OCI-LY3 (cell line): ENCODE measurements at regions not wholly inside any gene's neighbourhood (a gene's known extent, or its start where the extent isn't known, plus 50 kb on each side); places are given as distances from the start of the nearest gene placed in this dataset.

Experiments used
- H2AFZ ChIP-seq: fragments of 200-600, 300-600 bp; shearing (Covaris generic); 2 replicates; pipeline ENCODE4 v1.6.0; 2014; ENCODE audit warnings: antibody characterized with exemption, low read depth, low read length
- H3K27ac ChIP-seq: fragments of 200-600, 300-600 bp; sonication (generic); 2 replicates; pipeline ENCODE4 v1.5.1; 2014; ENCODE audit warnings: mild to moderate bottlenecking, low read length, moderate library complexity, mixed read lengths
- H3K27me3 ChIP-seq: fragments of 200-600, 300-600 bp; sonication (generic); 2 replicates; pipeline ENCODE4 v1.6.1; 2014; ENCODE audit warnings: low read depth, low read length, mixed read lengths
- H3K36me3 ChIP-seq: fragments of 200-600, 300-600 bp; sonication (generic); replicated peaks from 2 replicates; pipeline ENCODE3; 2014; ENCODE audit warnings: low read depth, low read length, mixed read lengths
- H3K4me1 ChIP-seq: fragments of 300-600, 200-600 bp; sonication (generic); 2 replicates; pipeline ENCODE4 v1.6.1; 2014; ENCODE audit warnings: low read length, mixed read lengths
- H3K4me2 ChIP-seq: fragments of 200-600, 300-600 bp; sonication (generic); 2 replicates; pipeline ENCODE4 v1.6.1; 2014; ENCODE audit warnings: low read length, mixed read lengths
- H3K4me3 ChIP-seq: fragments of 300-600, 200-600 bp; sonication (generic); 2 replicates; pipeline ENCODE4 v1.5.1; 2014; ENCODE audit warnings: antibody characterized with exemption, mild to moderate bottlenecking, low read length, moderate library complexity
- H3K79me2 ChIP-seq: fragments of 300-600, 200-600 bp; shearing (Covaris generic); 2 replicates; pipeline ENCODE4 v1.6.1; 2014; ENCODE audit warnings: mild to moderate bottlenecking, low read length, mixed read lengths
- H3K9ac ChIP-seq: fragments of 300-600, 200-600 bp; shearing (Covaris generic); 2 replicates; pipeline ENCODE4 v1.6.0; 2014; ENCODE audit warnings: mild to moderate bottlenecking, low read length, moderate library complexity
- H3K9me3 ChIP-seq: fragments of 200-600, 300-600 bp; shearing (Covaris generic); 2 replicates; pipeline ENCODE4 v1.6.1; 2014; ENCODE audit warnings: low read length, mixed read lengths; ENCODE audit not compliant: insufficient read depth
- H4K20me1 ChIP-seq: fragments of 200-600, 300-600 bp; sonication (generic); 2 replicates; pipeline ENCODE4 v1.6.1; 2016; ENCODE audit warnings: low read length, mixed read lengths; ENCODE audit not compliant: insufficient read depth
- CTCF ChIP-seq: fragments of 200-600, 300-600 bp; sonication (generic); IDR thresholded peaks from 2 replicates; pipeline ENCODE4 v1.5.1; 2014; ENCODE audit warnings: antibody characterized with exemption, low read length, low read depth
- EZH2phosphoT487 ChIP-seq: fragments of 200-600 bp; shearing (Covaris generic); IDR thresholded peaks from 2 replicates; pipeline ENCODE4 v1.6.1; 2018; ENCODE audit warnings: antibody characterized with exemption, mixed run types, low read depth

DNA sequence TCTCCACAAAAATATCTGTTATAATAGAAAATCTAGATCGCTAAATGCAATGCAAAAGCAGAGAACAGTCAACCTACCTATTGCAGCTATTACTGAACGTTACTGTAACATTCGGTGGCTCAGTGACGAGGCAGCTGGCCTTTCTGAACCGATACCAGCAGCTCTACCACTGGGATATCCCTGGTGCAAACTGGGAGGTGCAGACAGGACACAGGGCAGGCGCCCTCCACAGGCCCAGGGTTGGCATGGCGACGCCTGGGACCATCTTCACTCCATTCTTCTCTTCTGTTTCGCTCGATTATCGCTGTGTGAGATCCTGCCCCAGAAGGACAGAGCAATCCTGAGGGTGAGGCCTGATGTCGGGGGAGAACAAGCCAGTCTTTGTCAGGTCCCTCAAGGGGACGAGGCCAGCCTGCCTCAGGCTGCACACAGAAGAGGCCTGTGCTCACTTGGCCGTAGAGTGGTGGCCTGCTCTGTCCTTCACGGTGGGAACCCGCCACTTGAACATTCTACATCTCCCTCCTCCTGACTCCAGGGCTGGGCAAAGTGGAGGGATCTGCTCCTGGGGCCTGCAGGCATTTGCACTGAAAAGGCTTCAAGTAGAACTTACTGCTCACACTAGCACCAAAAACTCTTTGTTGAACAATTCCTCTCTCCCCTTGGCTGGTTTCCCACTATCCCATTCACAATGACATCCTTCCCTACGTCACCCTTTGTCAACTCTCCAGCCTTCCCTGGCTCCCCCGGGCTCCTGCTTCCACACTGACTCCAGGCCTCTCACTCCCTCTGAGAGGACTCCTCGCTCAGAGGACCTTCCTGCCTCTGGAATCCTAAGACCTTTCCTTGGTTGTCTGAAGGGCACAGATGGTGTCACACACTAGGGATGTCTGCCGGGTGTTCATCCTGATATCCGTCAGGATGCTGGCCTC lies 49.7 kb downstream of the CYRIA start:
- H3K4me2 ChIP-seq = no peak overlapping the region
- no peak overlapping the region for H3K4me3 ChIP-seq
- peak; percentile 11; the same call in 1 of the 2 replicates for TF ChIP-seq CTCF
- no peak for TF ChIP-seq EZH2phosphoT487
- H3K9me3 ChIP-seq = no peaks in the 10 kb centered on the region
- no peak overlapping the region for H3K27ac ChIP-seq
- peaks cover 11% of the 10 kb centered on the region for H3K4me1 ChIP-seq
- peaks cover 2% of the 10 kb centered on the region for H3K36me3 ChIP-seq
- H3K27me3 ChIP-seq = no peaks in the 10 kb centered on the region
- H3K79me2 ChIP-seq = no peaks in the 10 kb centered on the region
- H3K9ac ChIP-seq = no peak overlapping the region
- H4K20me1 ChIP-seq = no peaks in the 10 kb centered on the region
- H2AFZ ChIP-seq = no peak overlapping the region

DNA sequence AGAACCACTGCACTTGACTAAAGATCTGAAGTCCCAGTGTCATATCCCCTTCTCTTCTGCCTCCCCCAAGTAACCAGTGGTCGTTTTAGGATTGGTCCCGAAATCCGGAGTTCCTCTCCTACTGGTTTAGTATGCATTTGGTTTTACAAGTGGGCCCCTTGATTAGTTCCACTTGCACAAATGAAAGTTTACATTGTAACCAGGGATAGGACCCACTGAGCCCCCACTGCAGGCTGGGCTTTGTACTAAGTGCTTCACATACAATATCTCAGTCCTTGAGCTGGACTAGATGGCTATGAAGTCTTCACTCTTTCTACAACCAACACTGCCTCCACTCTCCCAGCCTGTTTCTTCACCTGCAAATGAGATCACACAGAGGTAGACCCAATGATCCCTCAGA lies 50.4 kb downstream of the CYRIA start:
- no peaks in the 10 kb centered on the region for H3K36me3 ChIP-seq
- no peaks in the 10 kb centered on the region for H3K27me3 ChIP-seq
- no peaks in the 10 kb centered on the region for H3K79me2 ChIP-seq
- H3K9ac ChIP-seq = no peak overlapping the region
- peaks cover 11% of the 10 kb centered on the region for H3K4me1 ChIP-seq
- H3K4me3 ChIP-seq = no peak overlapping the region
- TF ChIP-seq EZH2phosphoT487 = no peak
- TF ChIP-seq CTCF = no peak
- no peaks in the 10 kb centered on the region for H3K9me3 ChIP-seq
- H3K4me2 ChIP-seq = no peak overlapping the region
- no peak overlapping the region for H3K27ac ChIP-seq
- H2AFZ ChIP-seq = no peak overlapping the region
- H4K20me1 ChIP-seq = no peaks in the 10 kb centered on the region

- Histone ChIP-seq H3K27me3 (no peaks in the 10 kb centered on the region), H3K4me3 (no peak overlapping the region), H3K27ac (no peak overlapping the region), H3K36me3 (no peaks in the 10 kb centered on the region), H2AFZ (no peak overlapping the region), H3K4me1 (peaks cover 11% of the 10 kb centered on the region), H3K79me2 (no peaks in the 10 kb centered on the region), H3K9me3 (no peaks in the 10 kb centered on the region), H4K20me1 (no peaks in the 10 kb centered on the region), H3K4me2 (no peak overlapping the region), H3K9ac (no peak overlapping the region)
- no peak for TF ChIP-seq CTCF
- TF ChIP-seq EZH2phosphoT487 = no peak
Observed at GRCh38 chr2:16614314-16614860, 51.2 kb downstream of the CYRIA start.

DNA sequence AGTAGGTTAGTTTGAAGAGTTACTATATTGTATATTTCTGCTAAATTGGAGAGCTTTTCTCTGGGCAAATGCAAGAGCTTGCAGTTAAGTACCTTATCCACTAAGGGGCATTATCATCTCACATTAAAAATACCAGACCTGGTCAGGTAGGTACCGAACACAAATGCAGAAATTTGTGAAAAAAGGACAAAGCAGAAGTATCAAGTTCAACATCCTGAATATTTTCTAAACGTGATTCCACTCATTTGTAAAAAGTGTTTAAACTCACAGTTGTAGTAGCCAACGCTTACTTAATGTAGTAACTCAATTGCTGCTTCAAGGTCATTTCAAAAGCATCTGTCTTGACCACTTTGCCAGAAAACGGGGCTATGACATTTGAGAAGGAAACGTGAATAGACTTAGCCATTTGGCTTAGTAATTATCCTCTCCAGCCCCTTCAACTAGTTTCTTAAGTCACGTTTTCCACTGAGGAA lies 52.1 kb downstream of the CYRIA start:
- peaks cover 11% of the 10 kb centered on the region for H3K4me1 ChIP-seq
- H3K79me2 ChIP-seq = no peaks in the 10 kb centered on the region
- H3K36me3 ChIP-seq = no peaks in the 10 kb centered on the region
- no peaks in the 10 kb centered on the region for H3K27me3 ChIP-seq
- H3K4me3 ChIP-seq = no peak overlapping the region
- H3K9ac ChIP-seq = no peak overlapping the region
- no peaks in the 10 kb centered on the region for H3K9me3 ChIP-seq
- no peak overlapping the region for H2AFZ ChIP-seq
- TF ChIP-seq EZH2phosphoT487 = no peak
- peak; percentile 87 for TF ChIP-seq CTCF
- H4K20me1 ChIP-seq = no peaks in the 10 kb centered on the region
- H3K27ac ChIP-seq = no peak overlapping the region
- H3K4me2 ChIP-seq = no peak overlapping the region
